Esophagus muscularis mucosa (tissue), 4 donors: ENCODE measurements at regions not wholly inside any gene's neighbourhood (a gene's known extent, or its start where the extent isn't known, plus 50 kb on each side); places are given as distances from the start of the nearest gene placed in this dataset.

Experiments
- CTCF ChIP-seq, 3 experiments: fragments of 200-600 bp in 2 of 3; fragments of 450-650 bp in 1 of 3; sonication (generic) in 2 of 3; IDR thresholded peaks; one replicate each; pipeline ENCODE4 v1.5.1; 2017 to 2019; ENCODE audit warnings: antibody characterized with exemption in 3 of 3, mild to moderate bottlenecking in 2 of 3, moderate library complexity in 1 of 3
- EP300 ChIP-seq: sonication (generic); formaldehyde crosslinking; IDR thresholded peaks from one replicate; pipeline ENCODE4 v1.6.1; 2017; ENCODE audit warnings: antibody characterized with exemption
- POLR2A ChIP-seq: fragments of 450-650 bp; IDR thresholded peaks from one replicate; pipeline ENCODE4 v1.6.1; 2017; ENCODE audit warnings: antibody characterized with exemption, moderate library complexity, mild to moderate bottlenecking, low read depth

GRCh38 chr11:79982185-79982584, 541.4 kb upstream of the TENM4 start:
- TF ChIP-seq CTCF (IDR thresholded peaks at IDR 0.05): no peak
- TF ChIP-seq POLR2A: no peak
- no peak for TF ChIP-seq EP300
